ENCODE measurements at regions not wholly inside any gene's neighbourhood (a gene's known extent, or its start where the extent isn't known, plus 50 kb on each side); places are given as distances from the start of the nearest gene placed in this dataset.

DNA sequence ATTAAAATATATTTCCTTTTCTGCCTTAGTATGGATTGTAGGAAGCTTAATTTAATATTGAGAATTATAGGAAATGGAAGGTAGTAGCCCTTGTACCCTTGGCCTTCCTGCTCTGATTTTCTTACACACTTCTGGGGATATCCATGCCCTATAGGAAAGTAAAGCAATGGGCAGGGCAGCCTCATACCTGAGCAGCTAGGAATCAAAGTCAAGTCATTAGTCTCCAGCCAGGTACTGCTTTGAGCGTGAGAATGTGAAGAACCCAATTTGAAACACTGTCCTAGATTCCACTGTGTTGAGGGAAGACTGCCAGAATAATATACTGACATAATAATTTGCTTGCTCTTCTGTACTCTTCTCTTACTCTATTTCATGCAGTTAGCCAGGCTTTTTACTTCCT is 51.0 kb upstream of the L3MBTL3 start:
- DNase-seq = no peak

DNA sequence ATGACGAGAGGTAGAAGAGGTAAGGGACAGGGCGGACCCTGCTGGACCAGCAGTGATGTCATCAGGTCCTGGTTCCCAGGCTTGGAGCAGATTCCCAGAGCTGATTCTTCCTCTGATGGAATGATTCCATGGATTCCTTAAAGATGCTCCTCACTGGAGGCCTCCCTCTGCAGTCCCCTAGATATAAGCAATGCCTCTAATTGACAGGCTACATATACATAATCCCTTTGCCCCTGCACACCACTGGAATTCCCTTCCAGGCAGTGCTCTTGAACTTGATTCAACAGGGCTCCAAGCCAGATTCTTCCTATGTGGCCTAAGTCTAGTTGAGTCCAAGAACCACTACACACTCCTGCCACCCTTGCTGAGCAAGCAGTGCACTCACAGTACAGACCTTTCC is 52.3 kb upstream of the L3MBTL3 start:
- no peak for DNase-seq

DNA sequence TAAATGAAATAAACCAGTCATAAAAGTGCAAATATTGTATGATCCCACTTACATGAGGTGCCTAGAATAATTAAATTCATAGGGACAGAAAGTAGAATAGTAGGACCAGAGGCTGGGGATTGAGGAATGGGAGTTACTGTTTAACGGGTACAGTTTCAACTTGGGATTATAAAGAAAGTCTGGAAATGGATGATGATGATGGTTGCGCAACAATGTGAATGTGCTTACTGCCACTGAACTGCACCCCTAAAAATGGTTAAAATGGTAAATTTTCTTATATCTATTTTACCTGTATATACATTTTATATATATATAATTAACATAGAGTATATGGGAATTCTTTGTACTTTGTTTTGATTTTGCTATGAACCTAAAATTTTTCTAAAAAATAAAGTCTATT is 53.3 kb upstream of the L3MBTL3 start:
- DNase-seq = no peak

DNA sequence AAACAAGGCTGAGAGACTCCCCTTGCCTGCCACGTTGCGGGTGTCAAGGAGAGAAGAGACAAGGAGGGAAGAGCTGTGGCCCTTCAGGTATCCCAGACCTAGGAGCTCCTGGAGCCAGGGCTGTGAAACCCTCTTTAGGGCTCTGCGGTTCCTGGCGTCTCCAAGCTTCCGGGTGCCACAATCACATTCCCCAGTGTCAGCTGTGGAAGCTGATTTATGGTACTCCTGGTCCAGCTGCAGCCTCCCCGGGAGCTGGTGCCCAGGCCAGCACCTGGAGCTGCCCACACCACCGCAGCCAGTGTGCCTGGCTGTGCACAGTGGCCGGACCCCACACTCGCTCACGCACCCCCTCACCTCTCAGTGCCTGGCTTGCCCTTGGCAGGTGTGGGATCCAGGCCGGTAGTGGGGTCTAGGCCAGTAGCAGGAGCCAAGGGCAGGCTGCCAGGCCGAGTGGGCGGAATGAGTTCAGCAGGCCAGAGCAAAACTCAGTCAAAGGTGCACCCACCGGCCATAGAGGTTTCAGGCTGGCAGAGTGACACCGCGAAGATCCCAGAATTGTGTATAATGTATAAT is 58.9 kb upstream of the L3MBTL3 start:
- DNase-seq = no peak

DNA sequence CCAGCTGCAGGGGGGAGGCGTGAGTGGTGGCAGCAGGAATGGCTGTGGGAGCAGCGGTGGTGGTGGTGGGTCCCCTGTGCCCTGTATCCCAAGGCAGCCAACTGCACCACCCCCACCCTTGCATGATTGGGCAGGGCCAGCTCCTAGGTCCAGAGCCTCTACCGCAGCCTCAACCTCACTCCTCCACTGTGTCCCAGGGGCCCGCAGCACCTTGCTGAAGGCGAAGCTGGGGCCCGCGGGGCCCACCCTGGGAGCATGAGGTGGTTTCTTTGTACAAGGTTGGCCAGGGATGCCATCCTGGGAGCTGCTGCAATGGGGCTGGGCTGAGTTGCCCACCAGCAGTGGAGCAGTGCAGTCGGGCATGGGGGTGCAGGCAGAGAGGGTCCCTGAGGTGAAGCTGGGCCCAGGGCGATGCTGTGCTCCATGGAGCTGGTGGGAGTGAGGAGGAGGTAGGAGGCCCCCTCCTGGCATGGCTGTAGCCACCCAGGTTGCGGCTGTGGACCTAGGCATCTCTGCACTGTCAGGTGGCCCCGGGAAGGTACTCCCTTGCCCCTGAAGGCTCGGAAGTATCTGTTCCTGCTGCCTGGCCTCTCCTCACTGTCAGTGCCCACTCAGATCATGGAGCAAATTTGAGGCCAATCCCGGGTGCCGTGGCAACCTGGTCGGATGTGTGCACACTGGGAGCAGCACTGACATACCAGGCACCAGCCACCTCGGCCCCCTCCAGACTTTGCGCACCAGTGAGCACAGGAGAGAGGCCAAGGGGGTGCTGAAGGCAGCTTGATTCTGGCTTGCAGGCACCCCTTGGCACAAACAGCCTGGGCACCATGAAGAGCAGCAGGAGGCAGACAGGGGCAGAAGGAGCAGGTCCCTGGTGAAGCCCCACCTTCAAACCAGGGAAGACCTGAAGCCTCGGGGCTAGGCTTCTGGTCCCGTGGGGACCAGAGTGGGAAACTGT is 60.2 kb upstream of the L3MBTL3 start:
- DNase-seq = no peak

DNA sequence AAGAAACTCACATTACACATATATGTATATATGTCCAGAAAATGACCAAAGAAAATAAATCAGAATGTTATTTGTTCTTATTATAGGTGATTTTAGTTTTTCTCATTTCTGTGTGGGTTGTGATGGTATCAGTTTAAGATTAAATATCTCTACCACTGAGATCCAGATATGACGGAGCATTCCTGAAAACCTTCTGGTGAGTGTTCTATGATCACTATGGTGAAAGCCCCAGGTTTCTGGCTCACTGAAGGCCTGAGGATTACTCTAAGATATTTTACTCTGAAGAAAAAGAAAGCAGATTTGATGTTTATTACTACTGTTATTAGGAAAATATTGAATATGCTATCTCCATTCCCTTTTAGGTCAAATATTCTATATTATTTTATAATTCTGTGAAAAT is 62.8 kb upstream of the L3MBTL3 start:
- no peak for DNase-seq

DNA sequence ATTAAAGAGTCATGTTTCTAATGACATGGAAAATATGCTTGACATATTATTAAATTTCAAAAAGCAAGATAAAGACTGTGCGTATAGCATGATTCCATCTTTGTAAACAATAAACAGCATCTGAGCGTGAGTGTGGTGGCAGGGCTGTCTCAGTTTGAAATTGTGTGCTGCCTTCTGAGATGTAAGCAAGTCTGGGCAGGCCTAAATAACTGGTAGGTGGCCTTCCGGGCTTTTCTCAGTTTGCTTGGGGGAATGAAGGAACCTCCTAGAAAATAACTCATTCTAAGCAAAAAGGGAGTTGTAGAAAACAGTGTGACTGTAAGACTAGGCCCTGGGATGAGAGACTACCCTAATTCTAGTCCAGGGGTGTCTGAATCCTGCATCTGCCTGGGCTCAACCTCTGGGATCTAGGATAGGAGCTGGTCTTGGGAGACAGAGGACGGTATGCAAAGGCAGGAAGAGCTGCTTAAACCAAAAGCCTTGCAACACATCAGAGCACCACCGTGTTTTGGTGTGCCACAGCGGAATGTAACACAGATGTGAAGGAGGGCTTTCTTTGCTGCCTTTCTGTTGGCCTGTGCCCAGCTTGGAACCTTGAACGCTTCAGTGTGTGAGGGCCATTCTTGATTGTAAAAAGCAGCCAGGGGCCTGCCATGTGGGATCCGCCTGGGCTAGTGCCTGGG is 63.5 kb upstream of the L3MBTL3 start:
- no peak for DNase-seq

DNA sequence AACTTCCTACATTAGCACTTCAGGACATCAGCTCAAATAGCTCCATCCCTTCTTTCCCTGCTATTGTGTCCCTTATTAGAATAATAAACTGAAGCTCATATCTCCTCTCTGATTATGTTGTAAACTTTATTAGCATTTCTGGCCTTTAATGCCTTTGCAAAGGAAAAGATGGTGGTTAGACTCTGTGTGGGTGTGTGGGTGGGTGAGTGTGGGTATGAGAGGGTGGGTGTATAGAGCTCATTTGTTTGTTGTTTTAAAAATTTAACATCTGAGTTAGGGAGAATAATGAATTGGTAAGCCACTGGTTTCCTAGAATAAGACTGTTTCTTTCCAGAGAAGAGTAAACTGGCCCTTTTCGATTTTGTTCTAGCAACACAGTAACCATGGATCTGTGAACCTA is 70.6 kb upstream of the L3MBTL3 start:
- DNase-seq = no peak

DNA sequence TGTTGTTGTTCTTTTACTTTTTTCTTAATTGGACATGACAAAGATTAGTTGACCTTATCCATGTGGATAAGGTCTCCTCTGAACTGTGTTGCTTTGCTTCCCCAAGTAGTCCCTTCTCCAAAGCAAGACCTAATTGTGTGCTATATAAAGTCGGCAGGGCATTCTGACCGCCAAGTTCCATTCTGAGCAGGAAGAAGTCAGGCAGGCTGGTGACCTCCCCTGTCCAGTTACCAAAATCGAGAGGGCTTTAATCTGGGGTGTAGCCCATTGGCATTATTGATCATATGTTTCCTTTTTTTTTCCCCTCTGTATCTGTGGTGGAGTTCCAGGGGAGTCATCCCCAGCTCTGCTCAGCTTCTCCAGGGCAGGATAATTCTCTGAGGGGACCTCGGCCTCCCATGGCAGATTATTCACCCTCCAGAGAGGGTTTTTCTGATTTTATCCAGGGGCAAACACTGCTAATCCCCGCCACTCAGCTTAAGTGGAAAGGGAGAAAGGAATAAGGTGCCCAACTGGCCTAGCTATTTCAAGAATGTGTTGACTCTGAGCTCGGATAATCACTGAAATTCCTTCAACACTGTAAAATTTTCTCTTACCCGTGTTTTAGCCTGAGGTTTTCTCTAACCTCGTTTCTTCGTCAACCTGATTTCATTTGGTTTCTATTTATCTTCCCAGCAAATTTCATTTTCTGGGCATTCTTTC is 71.8 kb upstream of the L3MBTL3 start:
- DNase-seq = peak; percentile 59

DNA sequence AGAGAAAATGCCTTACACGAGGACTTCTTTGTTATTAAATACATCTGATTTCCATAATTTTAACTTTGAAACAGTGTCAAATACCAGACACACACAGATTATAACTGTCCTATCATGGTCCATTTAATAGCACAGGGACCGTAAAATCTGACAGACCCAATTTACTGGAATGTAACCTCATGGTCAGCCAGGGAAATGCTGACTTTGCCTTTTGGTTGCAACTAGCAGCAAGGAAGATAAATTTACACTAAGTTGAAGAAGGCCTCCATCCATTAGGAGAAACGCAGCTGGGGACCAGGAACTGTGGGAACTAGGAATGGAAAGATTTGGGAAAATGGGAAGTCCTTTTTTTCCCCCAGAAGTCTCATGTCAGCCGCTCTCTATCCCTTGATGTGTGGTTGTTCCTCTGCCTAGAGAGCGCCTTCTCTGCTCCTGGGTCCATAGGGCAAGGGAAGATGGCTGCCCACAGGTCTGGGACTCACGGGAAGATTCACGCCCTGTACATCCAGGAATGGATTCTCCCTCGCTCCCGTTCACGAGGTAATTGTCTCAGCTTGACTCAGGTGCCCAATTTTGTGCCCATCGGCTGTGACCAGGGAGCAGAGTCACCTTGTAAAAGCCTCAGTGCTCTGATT is 74.6 kb upstream of the L3MBTL3 start:
- no peak for DNase-seq

DNA sequence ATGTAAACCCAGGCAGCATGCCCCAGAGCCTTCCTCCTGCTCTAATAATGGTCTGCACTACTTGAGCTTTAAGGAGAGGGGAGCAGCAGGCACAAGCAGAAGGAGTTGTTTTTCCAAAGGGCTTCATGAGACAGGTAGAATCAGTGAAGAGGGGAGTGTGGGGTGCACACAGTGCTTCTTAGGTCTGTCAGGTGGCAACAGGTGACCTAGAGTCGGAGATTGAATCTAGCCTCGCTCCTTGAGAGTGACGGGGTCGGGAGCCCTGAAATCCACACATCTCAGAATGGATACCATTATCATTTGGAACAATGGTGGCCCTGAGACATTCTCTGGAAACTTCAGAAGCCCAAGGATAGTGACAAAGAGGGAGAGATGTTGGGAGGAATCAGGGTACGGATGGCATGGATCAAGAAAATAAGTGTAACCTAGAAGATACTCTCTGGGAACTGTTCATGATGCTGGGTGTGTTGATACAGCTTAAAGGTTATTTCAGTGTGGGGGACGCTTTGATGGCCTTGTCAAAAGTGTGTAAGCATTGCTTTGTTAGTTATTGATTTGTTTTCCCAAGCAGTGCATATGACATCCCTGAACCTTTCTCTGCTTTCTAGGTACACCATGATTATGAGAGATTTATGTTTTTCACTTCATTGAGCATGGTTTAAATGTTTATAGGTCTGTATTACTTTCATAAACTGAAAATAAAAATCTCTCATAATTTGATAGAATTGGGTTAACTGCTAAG is 77.8 kb upstream of the L3MBTL3 start:
- DNase-seq = no peak

DNA sequence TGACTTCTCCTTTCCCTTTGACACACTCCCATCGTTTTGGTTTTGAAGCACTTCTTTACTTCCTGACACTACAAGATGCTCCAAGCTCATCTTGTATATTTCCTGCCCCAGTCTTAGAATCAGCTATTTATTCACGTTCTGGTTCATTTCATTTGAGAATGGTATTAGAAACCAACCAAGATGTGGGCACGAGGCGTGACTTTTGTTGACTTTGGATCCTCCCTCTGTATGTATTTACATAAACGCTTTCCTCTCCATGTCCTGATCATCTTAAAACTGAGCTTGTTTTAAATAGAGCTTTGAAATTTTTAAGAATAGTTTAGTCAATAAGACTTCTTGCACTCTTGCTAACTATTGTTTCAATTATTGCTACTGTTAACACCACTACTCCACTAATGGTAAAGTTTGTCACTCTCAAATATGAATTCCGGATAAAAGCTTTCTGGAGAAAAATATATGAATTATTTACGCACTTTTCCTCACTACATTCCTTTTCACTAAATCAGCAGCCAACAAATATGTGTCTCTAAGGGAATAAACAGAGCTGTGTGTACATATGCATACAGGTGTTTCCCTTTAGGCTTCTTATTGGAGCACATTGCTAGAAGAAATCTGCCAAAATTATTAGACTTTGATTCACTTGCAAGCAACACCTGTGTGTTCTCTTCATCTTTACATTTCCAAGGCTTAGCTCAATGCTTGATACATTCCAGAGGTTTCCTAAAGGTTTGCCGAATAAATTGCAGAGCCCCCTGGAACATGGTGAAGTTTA is 77.3 kb upstream of the TMEM244 start:
- DNase-seq = no peak

DNA sequence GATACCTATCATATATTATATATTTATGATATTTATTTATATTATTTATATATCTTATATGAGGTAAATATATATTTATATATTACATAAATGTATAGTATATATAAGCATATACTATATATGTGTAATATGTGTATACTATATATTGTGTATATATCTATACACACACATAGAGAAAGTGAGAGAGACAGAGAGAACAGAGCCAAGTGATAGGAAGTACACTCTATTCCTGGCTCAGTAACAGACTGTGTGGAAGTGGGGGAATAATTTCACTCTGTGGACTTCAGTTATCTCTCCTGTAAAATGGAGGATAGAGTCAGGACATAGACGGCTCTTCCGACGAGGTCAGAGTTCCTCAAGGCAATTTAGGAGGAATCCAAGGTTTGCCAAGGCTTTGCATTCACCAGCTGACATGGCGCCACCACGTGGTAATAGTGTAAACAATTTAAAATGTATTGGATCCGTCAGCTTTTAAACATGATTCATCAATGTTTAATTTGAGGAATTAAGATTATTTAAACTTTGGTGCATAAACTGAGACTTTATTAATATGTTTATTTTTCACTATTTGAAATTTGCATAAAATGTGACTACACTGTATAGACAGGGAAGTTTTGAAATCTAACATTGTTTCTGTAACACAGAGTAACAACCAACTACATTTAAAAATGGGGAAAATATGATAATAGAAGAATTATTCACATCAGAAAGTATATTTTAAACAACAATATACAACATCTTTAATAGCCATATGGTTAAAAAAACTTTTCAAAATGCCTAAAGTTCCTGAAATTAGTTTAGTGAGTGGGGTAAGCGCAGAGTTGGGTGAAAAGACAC is 75.4 kb upstream of the TMEM244 start:
- DNase-seq = peak; percentile 71

DNA sequence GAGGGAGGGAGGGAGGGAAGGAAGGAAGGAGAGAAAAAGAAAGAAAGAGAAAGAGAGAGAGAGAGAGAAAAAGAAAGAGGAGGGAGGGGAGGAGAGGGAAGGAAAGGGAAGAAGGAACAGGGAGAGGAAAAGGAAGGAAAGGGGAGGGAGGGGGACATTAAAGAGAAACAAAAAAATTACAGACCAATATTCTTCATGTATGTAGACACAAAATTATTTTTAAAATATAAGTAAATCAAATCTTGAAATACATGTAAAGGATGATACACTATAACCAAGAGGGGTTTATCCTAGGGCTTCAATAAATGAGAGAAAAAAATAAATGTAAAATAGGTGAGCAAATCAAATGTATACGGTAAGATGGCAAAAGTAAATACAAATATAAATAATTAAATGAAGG is 71.2 kb upstream of the TMEM244 start:
- no peak for DNase-seq

DNA sequence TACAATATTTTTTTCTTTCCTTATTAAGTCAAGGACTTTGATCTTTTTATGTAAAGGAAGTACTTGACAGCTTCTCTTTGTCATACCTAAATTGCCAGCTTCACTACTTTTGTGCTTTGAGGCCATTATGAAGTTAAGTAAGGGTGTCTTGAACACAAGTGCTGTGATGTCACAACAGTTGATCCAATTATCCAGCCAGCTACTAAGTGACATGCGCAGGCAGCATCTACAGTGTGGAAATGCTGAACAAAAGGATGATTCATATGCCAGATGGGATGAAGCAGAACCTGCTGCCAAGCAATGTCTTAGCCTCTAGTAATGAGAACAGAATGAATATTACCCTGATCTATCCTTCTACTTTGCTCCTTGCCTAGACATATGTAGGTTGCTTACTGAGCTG is 68.3 kb upstream of the TMEM244 start:
- DNase-seq = no peak

DNA sequence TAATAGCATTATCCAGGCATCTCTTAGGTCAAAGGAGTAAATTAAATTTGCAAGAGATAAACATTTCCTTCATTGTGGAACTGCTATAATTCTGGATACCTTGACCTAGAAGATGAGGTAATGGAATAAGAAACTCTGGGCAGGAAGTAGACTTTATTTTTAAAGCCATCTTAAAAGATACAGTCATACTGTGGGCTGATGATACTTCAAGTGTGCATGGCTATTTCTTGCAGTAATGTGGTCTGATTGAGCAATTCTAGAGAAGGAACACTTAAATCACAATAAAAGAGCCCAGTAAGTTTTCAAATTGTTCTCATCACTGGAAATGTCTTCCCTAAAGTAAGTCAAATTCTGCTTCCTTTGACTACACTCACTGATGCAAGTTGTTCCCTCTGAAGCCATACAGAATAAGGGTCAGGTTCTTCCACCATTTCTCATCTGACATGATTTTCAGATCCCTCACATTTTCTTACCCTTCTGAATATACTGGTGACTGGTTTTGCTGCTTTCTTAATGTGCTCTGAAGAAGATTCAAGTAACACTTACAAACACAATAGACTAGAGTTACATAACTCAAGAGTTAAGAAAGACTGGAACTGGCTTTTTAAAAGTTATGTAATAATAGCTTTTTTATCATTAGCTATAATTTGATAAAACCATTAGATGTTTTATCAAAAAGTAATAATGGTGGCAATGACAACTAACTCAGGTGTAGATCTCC is 62.6 kb upstream of the TMEM244 start:
- no peak for DNase-seq

DNA sequence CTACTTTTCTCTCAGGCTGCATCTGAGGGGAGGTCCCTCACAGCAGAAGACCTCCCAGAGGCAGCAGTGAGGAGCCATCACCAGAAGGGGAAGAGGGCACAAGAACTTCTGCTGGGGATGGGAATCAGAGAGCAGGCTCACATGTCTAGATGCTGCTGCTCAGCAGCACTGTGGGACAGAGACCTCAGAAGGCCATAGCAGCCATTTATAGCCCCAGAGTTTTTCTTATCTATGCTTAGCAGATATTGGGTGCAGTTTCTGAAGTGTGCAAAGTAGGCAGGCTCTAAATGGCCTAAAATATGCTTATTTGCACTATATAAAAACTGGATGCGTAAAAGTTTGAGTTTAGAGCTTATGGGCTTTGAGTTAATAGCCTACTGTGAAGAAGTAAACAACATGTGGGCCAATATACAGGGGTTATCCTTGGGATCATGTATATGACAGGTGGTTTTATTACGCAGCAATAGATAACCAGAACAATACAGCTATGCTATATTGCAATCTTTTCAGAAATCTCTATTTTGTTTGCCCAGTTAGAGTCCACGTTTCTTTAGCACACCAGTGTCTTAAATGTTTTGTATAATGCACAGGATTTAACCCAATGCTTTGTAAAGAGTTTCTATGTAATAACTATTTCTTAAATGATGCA is 60.2 kb upstream of the TMEM244 start:
- DNase-seq = no peak

DNA sequence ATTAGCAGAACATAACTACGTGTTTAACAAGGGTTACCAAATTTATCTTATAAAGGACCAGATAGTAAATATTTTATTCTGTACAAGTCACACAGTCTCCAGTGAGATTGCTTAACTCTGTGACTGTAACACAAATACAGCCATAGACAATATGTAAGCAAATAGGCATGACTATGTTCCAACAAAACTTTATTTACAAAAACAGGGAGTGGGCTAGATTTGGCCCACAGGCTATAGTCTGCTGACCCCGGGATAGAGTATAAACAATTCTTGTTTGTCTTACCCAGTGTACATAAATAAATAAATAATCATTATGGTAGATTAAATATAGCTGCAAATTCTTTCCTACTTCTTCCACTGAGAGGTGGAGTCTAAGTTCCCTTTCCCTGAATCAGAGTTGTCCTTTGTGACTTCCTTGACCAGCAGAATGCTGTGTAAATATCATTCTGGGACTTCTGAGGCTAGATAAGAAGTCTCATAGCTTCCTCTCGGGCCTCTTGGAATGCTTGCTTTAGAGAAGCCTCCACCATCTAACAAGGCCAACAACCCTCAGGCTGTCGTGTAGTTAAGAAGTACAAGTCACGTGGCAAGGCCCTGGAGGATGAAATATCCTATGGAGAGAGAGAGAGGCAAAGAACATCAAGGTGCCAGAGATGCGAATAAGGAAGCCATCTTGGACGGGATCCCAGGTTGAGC is 59.1 kb upstream of the TMEM244 start:
- DNase-seq = no peak

DNA sequence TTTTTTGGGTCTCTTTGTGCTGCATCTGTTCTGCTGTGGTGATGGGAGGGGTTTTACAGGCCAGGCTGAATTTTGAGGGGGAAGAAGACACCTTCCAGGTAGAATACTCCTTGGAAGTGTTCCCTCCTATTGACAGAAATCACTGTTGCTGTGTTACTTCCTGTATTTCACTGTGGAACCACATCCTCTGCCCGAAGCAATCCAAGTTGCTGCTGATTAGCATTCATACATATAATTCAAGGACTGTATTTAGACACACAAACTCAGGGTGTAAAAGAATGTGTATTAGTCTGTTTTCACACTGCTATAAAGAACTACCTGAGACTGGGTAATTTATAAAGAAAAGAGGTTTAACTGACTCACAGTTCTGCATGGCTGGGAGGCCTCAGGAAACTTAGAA is 50.6 kb upstream of the TMEM244 start:
- DNase-seq = no peak

Data from islet precursor cell (in vitro differentiated cells).